HG03432 (cell line): ENCODE measurements at regions not wholly inside any gene's neighbourhood (a gene's known extent, or its start where the extent isn't known, plus 50 kb on each side); places are given as distances from the start of the nearest gene placed in this dataset.
"Not testable (repeated sequence)": the region's sequence is repeated elsewhere in the genome, so short reads cannot be mapped to it uniquely, and the experiment has no call there.

ENCODE experiments used
- ATAC-seq: cut with Tn5 transposase; IDR thresholded peaks from one replicate; pipeline ENCODE4 v1.9.1; 2021; ENCODE audit warnings: mild to moderate bottlenecking, moderate library complexity; ENCODE audit not compliant: unreplicated experiment

GRCh38 chr20:17873410-17874270 is 95.0 kb downstream of the SNX5 start:
- no peak for ATAC-seq

GRCh38 chr20:17872959-17873358 is 95.6 kb downstream of the SNX5 start:
- ATAC-seq = no peak

- ATAC-seq = no peak
Observed at GRCh38 chr20:17872434-17872833, 96.2 kb downstream of the SNX5 start.

GRCh38 chr20:17871886-17872285 is 96.7 kb downstream of the SNX5 start:
- no peak for ATAC-seq

- no peak for ATAC-seq
Observed at GRCh38 chr20:17871181-17871580, 97.4 kb downstream of the SNX5 start.

- ATAC-seq = no peak
Observed at GRCh38 chr20:17870086-17870740, 98.4 kb downstream of the SNX5 start.

GRCh38 chr20:17869295-17869994 is 99.1 kb downstream of the SNX5 start:
- ATAC-seq = no peak

- ATAC-seq = no peak
Observed at GRCh38 chr20:17868700-17869231, 99.8 kb downstream of the SNX5 start.

GRCh38 chr20:17868151-17868550 is 100.4 kb downstream of the SNX5 start:
- ATAC-seq = no peak

GRCh38 chr20:17867131-17867925 is 101.3 kb downstream of the SNX5 start:
- ATAC-seq = no peak

GRCh38 chr20:17866234-17867001 is 102.2 kb downstream of the SNX5 start:
- no peak for ATAC-seq

- ATAC-seq = no peak
Observed at GRCh38 chr20:17863577-17864292, 104.9 kb downstream of the SNX5 start.

GRCh38 chr20:17863209-17863576 is 105.4 kb downstream of the SNX5 start:
- no peak for ATAC-seq

GRCh38 chr20:17862171-17862570 is 106.4 kb downstream of the SNX5 start:
- ATAC-seq = no peak

GRCh38 chr20:17861620-17862019 is 107.0 kb downstream of the SNX5 start:
- not testable (repeated sequence) for ATAC-seq

- ATAC-seq = no peak
Observed at GRCh38 chr20:17860301-17861197, 108.0 kb downstream of the SNX5 start.

- ATAC-seq = peak; percentile 36
Observed at GRCh38 chr20:17859616-17860232, 108.9 kb downstream of the SNX5 start.
